ENCODE measurements at regions not wholly inside any gene's neighbourhood (a gene's known extent, or its start where the extent isn't known, plus 50 kb on each side); places are given as distances from the start of the nearest gene placed in this dataset.

DNA sequence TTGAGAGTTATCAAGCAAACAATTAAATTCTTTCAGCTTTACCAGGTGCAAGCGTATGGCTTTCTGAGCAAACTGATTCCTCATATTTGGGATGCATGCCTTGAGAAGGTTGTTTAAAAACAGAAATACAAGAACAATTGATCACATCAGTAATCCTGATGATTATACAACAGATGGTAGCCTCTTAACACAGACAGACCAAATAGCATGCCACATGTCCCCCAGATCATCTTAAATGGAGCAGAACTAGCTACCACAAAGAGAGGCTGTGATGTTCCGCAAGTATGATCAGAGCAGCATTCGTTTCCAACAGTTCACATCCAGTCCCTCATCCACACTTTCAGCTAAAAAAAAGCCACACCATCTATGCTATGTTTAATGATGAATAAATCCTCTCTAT lies 246.2 kb upstream of the NRSN1 start:
- no peak for DNase-seq (ENCODE audit: low spot score)
- no peak for ATAC-seq
- Mint-ChIP-seq H3K9me3 (no peaks in the 10 kb centered on the region), H3K36me3 (no peaks in the 10 kb centered on the region), H3K4me3 (no peak overlapping the region), H3K27ac (no peak overlapping the region), H3K27me3 (ENCODE audit: low read depth) (no peaks in the 10 kb centered on the region), H3K4me1 (peaks cover 2% of the 10 kb centered on the region; the same call in 1 of the 2 replicates)
- TF ChIP-seq ZNF532 (CRISPR knock-in tag; IDR thresholded peaks at IDR 0.05; ENCODE audit: borderline replicate concordance), result no peak
- no peak for TF ChIP-seq ZNF263 (CRISPR knock-in tag; IDR thresholded peaks at IDR 0.05; ENCODE audit: low read depth)
- no peak for TF ChIP-seq GABPB1 (CRISPR knock-in tag; IDR thresholded peaks at IDR 0.05)
- TF ChIP-seq, protein P1, sequence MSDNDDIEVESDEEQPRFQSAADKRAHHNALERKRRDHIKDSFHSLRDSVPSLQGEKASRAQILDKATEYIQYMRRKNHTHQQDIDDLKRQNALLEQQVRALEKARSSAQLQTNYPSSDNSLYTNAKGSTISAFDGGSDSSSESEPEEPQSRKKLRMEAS (CRISPR knock-in tag; IDR thresholded peaks at IDR 0.05), result no peak
- TF ChIP-seq TCF7 (CRISPR knock-in tag; IDR thresholded peaks at IDR 0.05; ENCODE audit: low read depth), result no peak
- TF ChIP-seq E2F4 (CRISPR knock-in tag; IDR thresholded peaks at IDR 0.05; ENCODE audit: borderline replicate concordance, low read depth), result no peak
- no peak for TF ChIP-seq TP53 (CRISPR knock-in tag; IDR thresholded peaks at IDR 0.05)
- no peak for TF ChIP-seq JUN (CRISPR knock-in tag; IDR thresholded peaks at IDR 0.05)
- no peak for TF ChIP-seq CBFB (CRISPR knock-in tag; IDR thresholded peaks at IDR 0.05; ENCODE audit: low read depth)
- CTCF ChIA-PET, result interaction anchor here (0.5 kb wide), 1 partner anchor 70 kb away, joined by 3 read pairs; no protein-coding TSS in a partner anchor
- POLR2A ChIA-PET, result no interaction called here

DNA sequence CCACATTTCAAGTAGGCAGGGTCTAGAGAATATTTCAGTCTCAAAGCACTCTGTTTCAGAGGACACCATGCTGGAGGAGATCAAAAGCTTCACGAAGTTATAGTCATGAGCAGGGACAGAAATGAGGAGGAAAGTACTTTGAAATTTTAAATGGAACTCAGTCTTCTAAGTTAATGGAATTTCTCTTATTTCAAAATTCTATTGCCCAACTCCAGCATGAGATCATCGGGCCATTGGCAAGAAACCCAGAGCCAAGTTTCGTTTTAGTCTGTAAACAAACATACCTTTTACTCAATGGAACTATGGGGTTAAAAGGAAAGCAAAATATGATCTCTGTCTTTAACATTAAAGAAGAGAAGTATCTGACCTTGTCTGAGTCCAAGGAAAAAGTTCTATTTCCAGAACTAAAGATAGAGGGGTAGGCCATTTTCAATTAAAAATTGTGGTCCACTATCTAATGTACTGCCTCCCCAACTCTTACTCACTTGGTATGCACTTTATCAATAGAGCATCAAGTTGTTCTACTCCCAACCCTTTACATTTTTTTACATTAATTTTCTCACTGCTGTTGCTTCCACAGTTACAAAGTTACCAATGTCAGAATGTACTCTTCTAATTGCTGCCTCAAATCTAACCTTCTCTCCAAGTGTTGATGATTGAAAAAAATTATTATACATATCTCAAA lies 235.3 kb upstream of the NRSN1 start:
- ChIA-PET POLR2A (no interaction called here), CTCF (no interaction called here)
- DNase-seq (ENCODE audit: low spot score), result no peak
- Mint-ChIP-seq H3K36me3 (no peaks in the 10 kb centered on the region), H3K4me3 (no peak overlapping the region), H3K27me3 (ENCODE audit: low read depth) (no peaks in the 10 kb centered on the region), H3K27ac (no peak overlapping the region), H3K9me3 (no peaks in the 10 kb centered on the region), H3K4me1 (no peaks in the 10 kb centered on the region)
- ATAC-seq, result no peak
- TF ChIP-seq, protein P2, sequence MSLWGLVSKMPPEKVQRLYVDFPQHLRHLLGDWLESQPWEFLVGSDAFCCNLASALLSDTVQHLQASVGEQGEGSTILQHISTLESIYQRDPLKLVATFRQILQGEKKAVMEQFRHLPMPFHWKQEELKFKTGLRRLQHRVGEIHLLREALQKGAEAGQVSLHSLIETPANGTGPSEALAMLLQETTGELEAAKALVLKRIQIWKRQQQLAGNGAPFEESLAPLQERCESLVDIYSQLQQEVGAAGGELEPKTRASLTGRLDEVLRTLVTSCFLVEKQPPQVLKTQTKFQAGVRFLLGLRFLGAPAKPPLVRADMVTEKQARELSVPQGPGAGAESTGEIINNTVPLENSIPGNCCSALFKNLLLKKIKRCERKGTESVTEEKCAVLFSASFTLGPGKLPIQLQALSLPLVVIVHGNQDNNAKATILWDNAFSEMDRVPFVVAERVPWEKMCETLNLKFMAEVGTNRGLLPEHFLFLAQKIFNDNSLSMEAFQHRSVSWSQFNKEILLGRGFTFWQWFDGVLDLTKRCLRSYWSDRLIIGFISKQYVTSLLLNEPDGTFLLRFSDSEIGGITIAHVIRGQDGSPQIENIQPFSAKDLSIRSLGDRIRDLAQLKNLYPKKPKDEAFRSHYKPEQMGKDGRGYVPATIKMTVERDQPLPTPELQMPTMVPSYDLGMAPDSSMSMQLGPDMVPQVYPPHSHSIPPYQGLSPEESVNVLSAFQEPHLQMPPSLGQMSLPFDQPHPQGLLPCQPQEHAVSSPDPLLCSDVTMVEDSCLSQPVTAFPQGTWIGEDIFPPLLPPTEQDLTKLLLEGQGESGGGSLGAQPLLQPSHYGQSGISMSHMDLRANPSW (CRISPR knock-in tag; conservative IDR thresholded peaks at IDR 0.05; ENCODE audit: low read depth), result no peak
- TF ChIP-seq, protein P3, sequence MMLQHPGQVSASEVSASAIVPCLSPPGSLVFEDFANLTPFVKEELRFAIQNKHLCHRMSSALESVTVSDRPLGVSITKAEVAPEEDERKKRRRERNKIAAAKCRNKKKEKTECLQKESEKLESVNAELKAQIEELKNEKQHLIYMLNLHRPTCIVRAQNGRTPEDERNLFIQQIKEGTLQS (CRISPR knock-in tag; conservative IDR thresholded peaks at IDR 0.05), result no peak
- TF ChIP-seq ATF1 (CRISPR knock-in tag; IDR thresholded peaks at IDR 0.05) (no peak), E2F4 (CRISPR knock-in tag; IDR thresholded peaks at IDR 0.05; ENCODE audit: borderline replicate concordance, low read depth) (no peak), ZMAT4 (CRISPR knock-in tag; IDR thresholded peaks at IDR 0.05) (no peak)
- TF ChIP-seq, protein P4, sequence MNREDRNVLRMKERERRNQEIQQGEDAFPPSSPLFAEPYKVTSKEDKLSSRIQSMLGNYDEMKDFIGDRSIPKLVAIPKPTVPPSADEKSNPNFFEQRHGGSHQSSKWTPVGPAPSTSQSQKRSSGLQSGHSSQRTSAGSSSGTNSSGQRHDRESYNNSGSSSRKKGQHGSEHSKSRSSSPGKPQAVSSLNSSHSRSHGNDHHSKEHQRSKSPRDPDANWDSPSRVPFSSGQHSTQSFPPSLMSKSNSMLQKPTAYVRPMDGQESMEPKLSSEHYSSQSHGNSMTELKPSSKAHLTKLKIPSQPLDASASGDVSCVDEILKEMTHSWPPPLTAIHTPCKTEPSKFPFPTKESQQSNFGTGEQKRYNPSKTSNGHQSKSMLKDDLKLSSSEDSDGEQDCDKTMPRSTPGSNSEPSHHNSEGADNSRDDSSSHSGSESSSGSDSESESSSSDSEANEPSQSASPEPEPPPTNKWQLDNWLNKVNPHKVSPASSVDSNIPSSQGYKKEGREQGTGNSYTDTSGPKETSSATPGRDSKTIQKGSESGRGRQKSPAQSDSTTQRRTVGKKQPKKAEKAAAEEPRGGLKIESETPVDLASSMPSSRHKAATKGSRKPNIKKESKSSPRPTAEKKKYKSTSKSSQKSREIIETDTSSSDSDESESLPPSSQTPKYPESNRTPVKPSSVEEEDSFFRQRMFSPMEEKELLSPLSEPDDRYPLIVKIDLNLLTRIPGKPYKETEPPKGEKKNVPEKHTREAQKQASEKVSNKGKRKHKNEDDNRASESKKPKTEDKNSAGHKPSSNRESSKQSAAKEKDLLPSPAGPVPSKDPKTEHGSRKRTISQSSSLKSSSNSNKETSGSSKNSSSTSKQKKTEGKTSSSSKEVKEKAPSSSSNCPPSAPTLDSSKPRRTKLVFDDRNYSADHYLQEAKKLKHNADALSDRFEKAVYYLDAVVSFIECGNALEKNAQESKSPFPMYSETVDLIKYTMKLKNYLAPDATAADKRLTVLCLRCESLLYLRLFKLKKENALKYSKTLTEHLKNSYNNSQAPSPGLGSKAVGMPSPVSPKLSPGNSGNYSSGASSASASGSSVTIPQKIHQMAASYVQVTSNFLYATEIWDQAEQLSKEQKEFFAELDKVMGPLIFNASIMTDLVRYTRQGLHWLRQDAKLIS (CRISPR knock-in tag; IDR thresholded peaks at IDR 0.05; ENCODE audit: borderline replicate concordance), result no peak
- TF ChIP-seq, protein P5, sequence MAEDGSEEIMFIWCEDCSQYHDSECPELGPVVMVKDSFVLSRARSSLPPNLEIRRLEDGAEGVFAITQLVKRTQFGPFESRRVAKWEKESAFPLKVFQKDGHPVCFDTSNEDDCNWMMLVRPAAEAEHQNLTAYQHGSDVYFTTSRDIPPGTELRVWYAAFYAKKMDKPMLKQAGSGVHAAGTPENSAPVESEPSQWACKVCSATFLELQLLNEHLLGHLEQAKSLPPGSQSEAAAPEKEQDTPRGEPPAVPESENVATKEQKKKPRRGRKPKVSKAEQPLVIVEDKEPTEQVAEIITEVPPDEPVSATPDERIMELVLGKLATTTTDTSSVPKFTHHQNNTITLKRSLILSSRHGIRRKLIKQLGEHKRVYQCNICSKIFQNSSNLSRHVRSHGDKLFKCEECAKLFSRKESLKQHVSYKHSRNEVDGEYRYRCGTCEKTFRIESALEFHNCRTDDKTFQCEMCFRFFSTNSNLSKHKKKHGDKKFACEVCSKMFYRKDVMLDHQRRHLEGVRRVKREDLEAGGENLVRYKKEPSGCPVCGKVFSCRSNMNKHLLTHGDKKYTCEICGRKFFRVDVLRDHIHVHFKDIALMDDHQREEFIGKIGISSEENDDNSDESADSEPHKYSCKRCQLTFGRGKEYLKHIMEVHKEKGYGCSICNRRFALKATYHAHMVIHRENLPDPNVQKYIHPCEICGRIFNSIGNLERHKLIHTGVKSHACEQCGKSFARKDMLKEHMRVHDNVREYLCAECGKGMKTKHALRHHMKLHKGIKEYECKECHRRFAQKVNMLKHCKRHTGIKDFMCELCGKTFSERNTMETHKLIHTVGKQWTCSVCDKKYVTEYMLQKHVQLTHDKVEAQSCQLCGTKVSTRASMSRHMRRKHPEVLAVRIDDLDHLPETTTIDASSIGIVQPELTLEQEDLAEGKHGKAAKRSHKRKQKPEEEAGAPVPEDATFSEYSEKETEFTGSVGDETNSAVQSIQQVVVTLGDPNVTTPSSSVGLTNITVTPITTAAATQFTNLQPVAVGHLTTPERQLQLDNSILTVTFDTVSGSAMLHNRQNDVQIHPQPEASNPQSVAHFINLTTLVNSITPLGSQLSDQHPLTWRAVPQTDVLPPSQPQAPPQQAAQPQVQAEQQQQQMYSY (CRISPR knock-in tag; IDR thresholded peaks at IDR 0.05), result no peak
